GM18867 (cell line): ENCODE measurements at regions not wholly inside any gene's neighbourhood (a gene's known extent, or its start where the extent isn't known, plus 50 kb on each side); places are given as distances from the start of the nearest gene placed in this dataset.
"Not testable (repeated sequence)": the region's sequence is repeated elsewhere in the genome, so short reads cannot be mapped to it uniquely, and the experiment has no call there.

Experiments used
- ATAC-seq: cut with Tn5 transposase; IDR thresholded peaks from one replicate; pipeline ENCODE4 v1.9.1; 2021; ENCODE audit warnings: mild to moderate bottlenecking, moderate library complexity; ENCODE audit not compliant: unreplicated experiment

DNA sequence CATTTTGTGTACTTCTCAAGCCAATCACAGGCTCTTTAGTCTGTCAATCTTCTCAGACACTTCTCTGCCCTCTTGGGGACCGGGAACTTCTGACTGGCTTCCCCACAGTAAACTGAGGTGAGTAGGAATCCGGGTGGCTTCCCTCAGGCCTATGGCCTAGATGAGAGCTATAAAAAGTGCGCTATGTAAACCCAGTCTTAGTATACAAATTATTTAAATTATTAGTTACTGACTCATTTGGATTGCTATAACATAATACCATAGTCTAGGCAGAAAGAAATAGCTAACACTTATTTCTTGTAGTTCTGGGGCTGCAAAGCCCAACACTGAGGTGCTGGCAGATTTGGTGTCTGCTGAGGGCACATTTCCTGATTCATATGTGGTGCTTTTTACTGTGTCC, 109.2 kb upstream of the MCHR2 start:
- no peak for ATAC-seq

DNA sequence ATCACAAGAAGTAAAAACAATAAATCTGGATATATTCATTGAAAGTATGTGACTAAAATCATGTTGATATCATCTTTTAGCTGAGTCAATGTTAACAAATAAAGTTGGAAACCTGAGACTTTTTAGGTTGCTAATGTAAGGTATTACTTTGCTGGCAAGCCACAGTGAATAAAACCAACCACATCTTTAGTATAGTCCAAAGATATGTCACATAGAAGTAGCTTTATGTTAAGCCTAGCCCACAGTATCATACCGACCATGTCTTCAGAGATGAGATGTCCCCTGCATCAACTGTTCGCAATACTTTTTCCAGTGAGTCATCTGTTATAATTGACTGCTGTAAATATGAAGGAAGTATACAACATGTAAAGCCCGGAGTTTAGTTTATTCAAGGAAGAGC, 107.6 kb upstream of the MCHR2 start:
- ATAC-seq = no peak

DNA sequence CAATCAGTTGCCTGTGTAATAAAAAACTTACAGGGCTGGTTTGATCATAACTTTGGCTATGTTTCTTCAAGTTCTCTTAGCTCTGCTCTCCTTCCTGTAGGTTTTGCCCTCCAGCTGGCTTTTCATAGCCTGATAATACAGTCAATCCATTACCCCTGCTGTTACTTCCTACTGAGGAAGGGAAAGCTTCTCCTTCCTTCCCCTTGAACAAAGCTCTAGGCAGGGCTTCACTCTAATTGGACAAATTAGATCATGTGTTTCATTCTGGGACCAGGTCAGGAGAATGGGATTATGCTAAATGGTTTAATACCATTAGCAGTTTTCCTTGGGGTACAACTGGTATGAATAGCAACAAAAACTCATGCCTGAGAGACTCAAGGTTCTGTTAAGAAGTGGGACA, 106.8 kb upstream of the MCHR2 start:
- no peak for ATAC-seq

DNA sequence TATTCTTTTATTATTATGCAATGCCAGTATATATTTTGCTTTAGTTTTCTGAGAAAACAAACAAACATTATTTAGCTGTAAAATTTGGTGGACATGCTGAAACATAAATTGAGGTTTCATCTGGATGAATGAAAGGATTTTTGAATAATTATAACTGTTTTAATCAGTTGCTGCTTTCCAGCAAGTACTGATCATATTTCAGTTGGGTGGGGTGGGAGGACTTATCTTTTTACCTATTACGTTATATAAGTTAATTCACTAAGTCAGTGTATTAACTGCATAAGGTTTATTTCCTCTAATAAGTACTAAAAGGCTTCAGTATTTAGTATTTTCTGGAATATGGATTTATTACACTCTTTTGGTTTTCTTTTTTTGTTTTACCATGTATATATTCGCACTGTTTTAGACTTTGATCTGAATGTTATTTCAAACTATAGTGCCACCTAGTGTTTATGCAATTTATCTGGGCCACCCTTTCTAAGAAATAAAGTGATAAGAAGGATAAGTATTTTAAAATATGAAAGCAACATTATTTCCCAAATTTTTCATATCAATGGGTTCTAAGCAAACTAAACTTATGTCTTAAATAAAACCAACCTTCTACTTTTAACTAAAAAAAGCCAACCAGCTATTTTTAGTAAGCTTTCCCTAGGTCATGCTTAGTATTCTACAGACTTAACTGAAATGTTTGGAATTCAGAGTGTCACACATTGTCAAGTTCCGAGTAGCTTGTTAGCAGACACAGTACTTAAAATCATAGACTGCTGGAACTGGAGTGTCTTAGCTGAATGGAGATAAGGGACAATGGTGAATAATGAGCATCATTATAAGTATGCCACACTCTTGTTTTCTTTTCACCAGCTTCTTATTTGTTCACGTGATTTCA, 105.4 kb upstream of the MCHR2 start:
- ATAC-seq = no peak

DNA sequence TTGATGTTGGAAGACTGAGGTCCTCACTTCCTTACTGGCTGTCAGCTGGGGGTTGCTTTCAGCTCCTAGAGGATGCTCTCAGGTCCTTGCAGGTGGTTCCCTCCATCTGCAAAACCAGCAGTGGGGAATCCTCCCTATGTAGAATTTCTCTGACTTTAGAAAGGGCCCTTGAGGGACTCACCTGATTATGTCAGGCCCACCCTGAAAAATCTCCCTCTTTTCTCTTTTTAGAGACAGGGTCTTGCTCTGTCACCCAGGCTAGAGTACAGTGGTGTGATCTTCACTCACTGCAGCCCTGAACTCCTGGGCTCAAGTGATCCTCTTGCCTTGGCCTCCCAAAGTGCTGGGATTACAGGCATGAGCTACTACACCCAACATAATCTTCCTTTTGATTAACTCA, 102.9 kb upstream of the MCHR2 start:
- ATAC-seq = no peak

DNA sequence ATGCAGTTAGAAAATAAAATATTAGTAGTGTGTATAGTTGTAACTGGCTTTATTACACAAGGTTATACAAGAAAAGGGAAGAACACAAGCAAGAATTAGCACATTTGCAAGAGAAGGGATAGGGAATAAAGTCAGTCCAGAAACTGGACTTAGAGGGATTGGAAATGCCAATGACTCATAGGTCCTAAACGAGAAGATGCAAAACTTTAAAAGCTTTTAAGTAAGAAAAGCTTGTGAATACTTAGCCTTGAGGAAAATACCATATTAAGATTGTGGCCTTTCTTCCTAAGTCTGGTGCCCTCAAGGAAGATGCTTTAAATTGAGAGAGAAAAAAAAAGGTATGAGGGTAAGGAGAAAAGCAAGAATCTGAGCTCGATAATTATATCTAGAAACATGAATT, 102.3 kb upstream of the MCHR2 start:
- ATAC-seq = no peak

DNA sequence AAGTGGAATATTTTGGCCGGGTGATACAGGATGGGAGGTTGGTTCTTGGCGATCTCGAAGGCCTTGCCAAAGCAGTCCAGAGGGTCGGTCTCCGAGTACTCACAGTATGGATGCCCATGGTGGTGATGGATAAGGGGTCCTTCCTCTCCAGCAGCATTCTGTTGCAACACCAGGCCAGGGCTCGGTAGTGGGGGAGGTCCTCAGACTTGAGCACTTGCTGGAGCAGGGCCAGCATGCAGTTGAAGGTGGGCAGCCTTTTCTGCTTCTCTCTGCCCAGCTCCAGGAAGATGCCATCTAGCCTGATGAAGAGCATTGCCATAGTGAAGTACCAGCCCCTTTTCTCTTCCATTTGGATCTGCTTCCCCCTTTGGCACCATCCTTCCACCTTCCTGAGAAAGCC, 99.4 kb upstream of the MCHR2 start:
- no peak for ATAC-seq

DNA sequence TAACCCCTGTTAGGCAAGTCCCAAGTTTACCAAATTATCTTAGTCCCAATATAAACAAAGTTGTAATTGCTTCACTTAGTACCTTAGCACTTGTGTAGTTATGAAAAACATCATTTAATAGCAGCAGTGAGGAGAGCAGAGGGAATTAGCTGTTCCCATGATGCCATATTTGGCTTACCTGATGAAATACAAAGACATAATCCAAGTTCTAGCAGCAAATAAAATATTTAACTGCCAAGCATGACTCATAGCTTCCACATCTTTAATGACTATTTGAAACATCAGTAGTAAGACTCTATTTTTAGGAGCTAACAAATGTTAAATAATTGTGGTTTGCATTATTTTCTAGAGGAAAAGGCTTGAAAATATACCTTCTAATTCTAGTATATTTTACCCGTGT, 94.0 kb upstream of the MCHR2 start:
- no peak for ATAC-seq

DNA sequence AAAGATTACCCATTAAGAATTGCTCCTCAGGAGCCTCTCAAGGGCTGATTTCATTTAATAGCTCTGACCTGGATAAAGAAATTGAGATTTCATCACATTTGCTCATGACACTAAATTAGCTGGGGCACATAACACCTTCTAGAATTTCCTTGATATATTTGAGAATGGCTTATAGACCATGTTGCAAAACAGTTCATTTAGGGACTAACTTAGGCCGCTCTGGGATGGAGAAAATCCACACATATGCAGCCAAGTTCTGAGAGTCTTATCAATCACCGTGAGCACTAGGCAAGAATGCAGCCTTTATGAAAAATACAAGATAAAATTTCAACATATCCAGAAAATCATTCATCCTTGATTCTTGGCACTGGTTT, 91.0 kb upstream of the MCHR2 start:
- ATAC-seq = no peak

DNA sequence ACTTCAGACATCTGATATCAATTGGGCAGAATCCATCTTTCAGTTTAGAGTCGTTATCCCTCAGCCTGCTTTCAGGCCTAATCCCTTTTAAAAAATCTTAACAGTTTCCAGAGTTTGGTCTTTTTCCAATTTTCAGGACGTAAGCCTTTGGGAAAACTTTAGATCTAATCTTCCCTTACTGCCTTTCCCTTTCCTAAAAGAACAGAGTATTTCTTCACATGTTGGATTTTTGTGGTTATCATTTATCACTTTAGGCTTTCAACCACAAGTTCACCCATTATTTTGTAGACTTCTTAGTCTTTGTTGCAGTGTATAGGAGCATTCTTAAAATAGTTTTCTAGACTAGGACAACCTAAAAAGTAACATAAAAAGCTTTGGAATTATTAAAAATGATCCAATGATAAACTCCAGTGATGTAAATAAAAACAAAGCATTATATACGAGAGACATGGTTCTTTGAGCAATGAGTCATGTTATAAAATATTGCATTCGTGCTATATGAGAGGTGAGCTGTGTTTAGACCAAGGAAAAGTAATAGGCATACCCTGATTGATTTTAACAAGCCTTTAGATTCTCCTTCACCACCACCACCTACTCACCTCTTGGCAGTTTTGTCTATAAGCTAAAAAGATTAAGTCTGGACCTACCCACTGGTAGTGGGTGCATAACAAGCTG, 90.4 kb upstream of the MCHR2 start:
- no peak for ATAC-seq

DNA sequence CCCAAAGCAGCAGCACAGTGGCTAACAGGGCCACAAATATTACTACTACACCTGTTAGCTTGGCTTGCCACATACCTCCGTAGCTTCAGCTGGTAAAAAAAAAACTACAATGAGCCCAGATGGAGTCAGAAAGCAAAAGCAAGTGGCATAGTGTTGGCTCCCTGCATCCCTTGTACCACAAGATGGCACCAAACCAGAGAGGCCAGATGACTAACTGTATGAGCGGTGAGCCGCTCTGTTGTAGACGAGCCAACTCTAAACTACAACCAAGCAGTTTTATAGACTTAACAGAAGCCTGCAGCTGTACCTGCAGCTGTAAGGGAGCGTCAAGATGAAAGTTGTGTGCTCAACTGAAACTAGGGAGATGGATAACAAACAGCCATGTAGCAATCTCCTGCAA, 84.5 kb upstream of the MCHR2 start:
- peak; percentile 75 for ATAC-seq

DNA sequence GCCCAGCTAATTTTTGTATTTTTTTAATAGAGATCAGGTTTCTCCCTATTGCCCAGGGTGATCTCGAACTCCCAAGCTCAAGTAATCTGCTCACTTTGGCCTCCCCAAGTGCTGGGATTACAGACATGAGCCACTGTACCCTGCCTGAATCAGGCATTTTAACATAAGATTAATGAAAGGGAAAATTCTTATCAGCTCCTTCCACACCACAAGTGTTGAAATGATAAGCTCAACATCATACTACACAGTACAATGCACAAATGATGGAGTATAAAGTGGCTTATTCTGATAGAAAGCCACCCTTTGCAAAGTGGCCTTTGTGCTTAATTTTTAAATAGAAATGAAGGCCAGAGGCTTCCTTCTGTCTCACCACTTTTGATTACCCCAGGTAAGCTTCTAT, 71.3 kb upstream of the MCHR2 start:
- no peak for ATAC-seq

DNA sequence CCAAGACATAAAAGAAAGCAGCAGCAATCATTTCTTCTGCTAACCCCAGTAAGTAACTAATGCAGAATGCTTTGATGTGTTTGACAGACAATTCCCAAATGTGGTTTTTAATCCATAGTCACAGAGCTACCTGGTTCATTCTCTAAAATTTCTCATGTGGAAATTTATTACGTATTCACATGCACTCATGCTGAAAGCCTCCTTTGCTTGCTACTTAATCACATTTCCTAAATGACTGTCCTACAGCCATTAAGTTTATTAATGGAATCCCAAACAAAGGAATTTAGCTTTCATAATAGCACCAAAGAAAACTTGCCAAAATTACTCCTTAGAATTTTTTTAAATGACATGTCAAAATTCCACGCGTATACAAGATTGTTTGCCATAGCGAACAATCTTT, 68.6 kb upstream of the MCHR2 start:
- ATAC-seq = no peak

DNA sequence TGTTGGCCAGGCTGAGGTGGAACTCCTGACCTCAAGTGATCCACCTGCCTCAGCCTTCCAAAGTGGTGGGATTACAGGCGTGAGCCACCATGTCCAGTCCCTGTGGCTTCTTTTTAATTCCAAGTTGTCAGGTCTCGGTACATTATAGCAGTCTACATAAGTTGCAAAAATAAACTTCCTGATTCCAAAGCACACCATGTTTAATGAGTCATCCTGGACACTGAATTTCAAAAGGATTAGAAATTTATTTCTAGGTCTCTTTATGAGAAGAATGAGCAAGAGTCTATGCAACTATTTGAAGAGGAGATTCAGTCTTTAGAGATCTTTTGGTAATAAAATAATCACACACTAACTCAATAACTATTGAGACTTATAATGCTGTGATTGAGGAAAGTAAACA, 63.9 kb upstream of the MCHR2 start:
- no peak for ATAC-seq

DNA sequence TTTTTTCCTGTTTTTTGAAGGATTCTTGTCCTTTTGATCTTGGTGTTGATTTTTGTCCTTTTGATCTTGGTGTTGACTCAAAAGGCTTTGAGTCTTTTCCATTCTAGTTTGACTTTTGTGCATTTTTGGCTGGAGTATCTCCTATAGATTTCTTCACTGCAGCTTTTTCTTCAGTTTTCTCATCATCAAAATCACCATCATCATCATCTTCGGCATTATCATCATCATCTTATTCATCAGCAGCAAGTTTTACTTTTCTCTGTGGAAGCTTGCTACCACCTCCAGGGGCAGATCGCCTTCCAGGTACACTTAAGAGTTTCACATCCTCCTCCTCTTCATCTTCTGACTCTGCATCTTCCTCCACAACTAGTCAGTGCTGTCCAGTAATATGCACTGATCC, 56.5 kb upstream of the MCHR2 start:
- no peak for ATAC-seq

DNA sequence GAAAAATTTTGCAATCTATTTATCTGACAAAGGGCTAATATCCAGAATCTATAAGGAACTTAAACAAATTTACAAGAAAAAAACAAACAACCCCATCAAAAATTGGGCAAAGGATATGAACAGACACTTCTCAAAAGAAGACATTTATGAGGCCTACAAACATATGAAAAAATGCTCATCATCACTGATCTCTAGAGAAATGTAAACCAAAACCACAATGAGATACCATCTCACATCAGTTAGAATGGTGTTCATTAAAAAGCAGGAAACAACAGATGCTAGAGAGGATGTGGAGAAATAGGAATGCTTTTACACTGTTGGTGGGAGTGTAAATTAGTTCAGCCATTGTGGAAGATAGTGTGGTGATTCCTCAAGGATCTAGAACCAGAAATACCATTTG, 49.9 kb upstream of the MCHR2 start:
- ATAC-seq = not testable (repeated sequence)
